IgD-negative memory B cell (primary cell): ENCODE measurements at regions not wholly inside any gene's neighbourhood (a gene's known extent, or its start where the extent isn't known, plus 50 kb on each side); places are given as distances from the start of the nearest gene placed in this dataset.

Experiments used
- H3K27ac Mint-ChIP-seq, 3 donors: one replicate each; pipeline ENCODE4 v1.8.0; 2020 to 2022; ENCODE audit warnings: mild to moderate bottlenecking in 3 of 3, mixed read lengths in 3 of 3, moderate library complexity in 1 of 3
- H3K27me3 Mint-ChIP-seq: one replicate; pipeline ENCODE4 v1.8.0; 2021; ENCODE audit warnings: mixed read lengths
- H3K36me3 Mint-ChIP-seq: one replicate; pipeline ENCODE4 v1.8.0; 2020; ENCODE audit warnings: mild to moderate bottlenecking, mixed read lengths
- H3K4me1 Mint-ChIP-seq, 3 donors: one replicate each; pipeline ENCODE4 v1.8.0; 2020 to 2022; ENCODE audit warnings: mixed read lengths in 3 of 3, mild to moderate bottlenecking in 1 of 3
- H3K4me3 Mint-ChIP-seq, 4 donors: one replicate each; pipeline ENCODE4 v1.8.0; 2020 to 2022; ENCODE audit warnings: mild to moderate bottlenecking in 4 of 4, mixed read lengths in 4 of 4, moderate library complexity in 3 of 4
- H3K9me3 Mint-ChIP-seq, 3 donors: one replicate each; pipeline ENCODE4 v1.8.0; 2020 to 2021; ENCODE audit warnings: mixed read lengths in 3 of 3, mild to moderate bottlenecking in 1 of 3

DNA sequence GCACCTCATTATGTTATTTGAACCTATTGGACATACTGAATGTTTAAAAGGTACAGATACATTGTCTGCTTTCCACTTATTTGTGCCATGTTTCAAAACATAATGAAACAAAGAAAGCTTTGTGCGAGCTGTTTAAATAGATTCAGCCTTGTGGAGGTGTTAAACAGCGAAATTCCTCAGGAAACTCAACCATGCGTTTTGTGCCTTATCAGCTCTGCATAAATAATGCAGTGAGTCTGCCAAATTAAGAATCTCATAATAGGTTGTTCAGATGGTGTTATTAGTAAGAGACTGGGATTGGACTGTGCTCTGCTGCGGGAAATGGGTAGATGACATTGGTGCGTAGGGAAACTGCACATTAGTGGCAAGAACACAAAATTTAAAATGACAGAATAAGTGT is 163.7 kb upstream of the CLEC14A start:
- no peak overlapping the region for H3K4me3 Mint-ChIP-seq
- no peaks in the 10 kb centered on the region for H3K27me3 Mint-ChIP-seq
- H3K27ac Mint-ChIP-seq = no peak overlapping the region
- H3K9me3 Mint-ChIP-seq = peaks cover 9 to 25% (median 15%) of the 10 kb centered on the region in 3 donors
- H3K36me3 Mint-ChIP-seq = no peaks in the 10 kb centered on the region
- H3K4me1 Mint-ChIP-seq = no peaks in the 10 kb centered on the region

DNA sequence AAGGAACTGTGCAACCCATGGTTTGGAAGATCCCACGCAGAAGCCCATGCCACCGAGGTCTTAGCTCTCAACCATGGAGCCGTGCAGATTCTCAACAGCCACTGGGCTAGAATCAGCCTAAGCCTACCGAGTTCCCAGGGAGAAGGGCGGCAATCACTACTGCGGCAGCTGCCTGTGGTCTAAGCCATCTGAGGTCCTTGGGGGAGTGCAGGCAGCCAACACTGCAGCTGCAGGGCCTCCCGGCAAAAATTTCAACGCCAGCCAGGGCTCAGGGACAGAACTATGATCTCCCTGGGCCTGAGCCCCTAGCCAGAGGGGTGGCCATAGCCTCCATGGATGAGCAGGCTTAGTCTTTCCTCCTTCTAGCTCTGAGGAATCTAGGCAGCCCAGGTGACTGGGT is 156.8 kb upstream of the CLEC14A start:
- H3K27ac Mint-ChIP-seq = no peak overlapping the region
- H3K9me3 Mint-ChIP-seq = peaks cover 3 to 12% (median 5%) of the 10 kb centered on the region in 3 donors
- H3K4me3 Mint-ChIP-seq = no peak overlapping the region
- no peaks in the 10 kb centered on the region for H3K36me3 Mint-ChIP-seq
- H3K27me3 Mint-ChIP-seq = no peaks in the 10 kb centered on the region
- H3K4me1 Mint-ChIP-seq = no peaks in the 10 kb centered on the region

- Mint-ChIP-seq H3K36me3 (no peaks in the 10 kb centered on the region), H3K27me3 (no peaks in the 10 kb centered on the region), H3K27ac (no peak overlapping the region), H3K4me3 (no peak overlapping the region), H3K9me3 (peaks cover 2 to 10% (median 2%) of the 10 kb centered on the region in 3 donors), H3K4me1 (no peaks in the 10 kb centered on the region)
These were observed 154.5 kb upstream of the CLEC14A start for GRCh38 chr14:38410442-38410841.

GRCh38 chr14:38409071-38409705 is 153.3 kb upstream of the CLEC14A start:
- H3K4me3 Mint-ChIP-seq = no peak overlapping the region
- H3K4me1 Mint-ChIP-seq = no peaks in the 10 kb centered on the region
- no peak overlapping the region for H3K27ac Mint-ChIP-seq
- no peaks in the 10 kb centered on the region for H3K36me3 Mint-ChIP-seq
- peaks cover 2 to 3% (median 2%) of the 10 kb centered on the region in 3 donors for H3K9me3 Mint-ChIP-seq
- no peaks in the 10 kb centered on the region for H3K27me3 Mint-ChIP-seq

- H3K4me3 Mint-ChIP-seq = no peak overlapping the region
- no peak overlapping the region for H3K27ac Mint-ChIP-seq
- H3K9me3 Mint-ChIP-seq = peaks cover 2 to 9% (median 3%) of the 10 kb centered on the region in 3 donors
- H3K27me3 Mint-ChIP-seq = no peaks in the 10 kb centered on the region
- H3K4me1 Mint-ChIP-seq = no peaks in the 10 kb centered on the region
- H3K36me3 Mint-ChIP-seq = no peaks in the 10 kb centered on the region
These were observed 150.2 kb upstream of the CLEC14A start for GRCh38 chr14:38405851-38406635.

GRCh38 chr14:38404616-38405015 is 148.7 kb upstream of the CLEC14A start:
- H3K27ac Mint-ChIP-seq = no peak overlapping the region
- peaks cover 2 to 9% (median 3%) of the 10 kb centered on the region in 3 donors for H3K9me3 Mint-ChIP-seq
- no peaks in the 10 kb centered on the region for H3K27me3 Mint-ChIP-seq
- H3K4me1 Mint-ChIP-seq = no peaks in the 10 kb centered on the region
- H3K4me3 Mint-ChIP-seq = no peak overlapping the region
- no peaks in the 10 kb centered on the region for H3K36me3 Mint-ChIP-seq

GRCh38 chr14:38404100-38404541 is 148.2 kb upstream of the CLEC14A start:
- Mint-ChIP-seq H3K27ac (no peak overlapping the region), H3K4me1 (no peaks in the 10 kb centered on the region), H3K27me3 (no peaks in the 10 kb centered on the region), H3K36me3 (no peaks in the 10 kb centered on the region), H3K9me3 (peaks cover 2 to 9% (median 3%) of the 10 kb centered on the region in 3 donors), H3K4me3 (no peak overlapping the region)

GRCh38 chr14:38400751-38401150 is 144.9 kb upstream of the CLEC14A start:
- H3K27ac Mint-ChIP-seq = no peak overlapping the region
- no peak overlapping the region for H3K4me3 Mint-ChIP-seq
- H3K4me1 Mint-ChIP-seq = no peaks in the 10 kb centered on the region
- H3K27me3 Mint-ChIP-seq = no peaks in the 10 kb centered on the region
- no peaks in the 10 kb centered on the region for H3K36me3 Mint-ChIP-seq
- peaks cover 0 to 11% (median 3%) of the 10 kb centered on the region in 3 donors for H3K9me3 Mint-ChIP-seq

GRCh38 chr14:38399652-38400051 is 143.8 kb upstream of the CLEC14A start:
- no peaks in the 10 kb centered on the region for H3K27me3 Mint-ChIP-seq
- no peak overlapping the region for H3K27ac Mint-ChIP-seq
- peaks cover 0 to 3% (median 0%) of the 10 kb centered on the region in 3 donors for H3K4me1 Mint-ChIP-seq
- H3K4me3 Mint-ChIP-seq = no peak overlapping the region
- H3K9me3 Mint-ChIP-seq = peaks cover 0 to 12% (median 3%) of the 10 kb centered on the region in 3 donors
- H3K36me3 Mint-ChIP-seq = no peaks in the 10 kb centered on the region

GRCh38 chr14:38394767-38395166 is 138.9 kb upstream of the CLEC14A start:
- Mint-ChIP-seq H3K4me1 (peaks cover 0 to 3% (median 0%) of the 10 kb centered on the region in 3 donors), H3K27me3 (no peaks in the 10 kb centered on the region), H3K9me3 (peaks cover 0 to 16% (median 2%) of the 10 kb centered on the region in 3 donors), H3K27ac (no peak overlapping the region), H3K36me3 (no peaks in the 10 kb centered on the region), H3K4me3 (no peak overlapping the region)

GRCh38 chr14:38394064-38394463 is 138.2 kb upstream of the CLEC14A start:
- Mint-ChIP-seq H3K27me3 (no peaks in the 10 kb centered on the region), H3K4me1 (peaks cover 0 to 3% (median 0%) of the 10 kb centered on the region in 3 donors), H3K9me3 (peaks cover 0 to 16% (median 2%) of the 10 kb centered on the region in 3 donors), H3K4me3 (no peak overlapping the region), H3K36me3 (no peaks in the 10 kb centered on the region), H3K27ac (no peak overlapping the region)

GRCh38 chr14:38391334-38391733 is 135.4 kb upstream of the CLEC14A start:
- Mint-ChIP-seq H3K36me3 (no peaks in the 10 kb centered on the region), H3K4me3 (no peak overlapping the region), H3K4me1 (peaks cover 0 to 3% (median 0%) of the 10 kb centered on the region in 3 donors), H3K9me3 (peaks cover 2 to 21% (median 4%) of the 10 kb centered on the region in 3 donors), H3K27me3 (no peaks in the 10 kb centered on the region), H3K27ac (no peak overlapping the region)

DNA sequence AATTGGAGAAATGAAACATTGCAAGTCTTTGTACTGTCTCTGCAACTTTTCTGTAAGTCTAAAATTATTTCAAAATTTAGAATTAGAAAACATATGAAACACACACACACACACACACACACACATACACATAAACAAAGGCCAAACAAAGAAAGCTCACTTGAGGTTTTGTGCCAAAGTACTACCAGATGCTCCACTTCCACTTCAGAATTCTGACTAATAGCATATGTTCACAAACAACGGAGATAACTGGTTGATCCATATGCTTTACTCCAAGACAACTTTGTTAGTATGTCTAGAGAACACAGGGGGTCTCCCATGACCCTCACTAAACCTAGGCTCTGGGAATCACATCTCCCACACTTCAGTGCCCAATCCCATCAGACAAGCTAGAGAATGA is 133.8 kb upstream of the CLEC14A start:
- Mint-ChIP-seq H3K27ac (no peak overlapping the region), H3K36me3 (no peaks in the 10 kb centered on the region), H3K27me3 (no peaks in the 10 kb centered on the region), H3K9me3 (peaks cover 2 to 18% (median 4%) of the 10 kb centered on the region in 3 donors), H3K4me1 (no peaks in the 10 kb centered on the region), H3K4me3 (no peak overlapping the region)

DNA sequence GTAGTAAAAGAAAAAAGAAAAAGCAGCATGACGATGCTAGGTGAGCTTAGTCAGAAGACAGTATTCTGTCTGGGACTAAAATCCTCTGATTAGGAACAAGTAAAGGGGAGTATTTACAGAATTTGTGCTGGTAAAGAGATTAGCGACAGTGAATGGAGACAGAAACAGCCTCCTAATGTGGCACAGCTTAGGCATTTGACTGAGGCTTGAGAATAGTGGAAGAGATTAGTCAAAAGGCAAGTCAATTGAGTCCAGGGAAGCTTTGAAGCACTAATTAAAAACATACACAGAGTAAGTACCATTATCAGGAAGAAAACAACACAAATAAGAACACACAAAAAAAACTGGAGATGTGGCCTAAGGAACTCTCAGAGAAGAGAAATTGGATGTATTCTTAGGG is 131.9 kb upstream of the CLEC14A start:
- Mint-ChIP-seq H3K4me1 (no peaks in the 10 kb centered on the region), H3K4me3 (peak overlapping the region in 1 of 4 donors; percentile 41), H3K27me3 (no peaks in the 10 kb centered on the region), H3K27ac (no peak overlapping the region), H3K36me3 (no peaks in the 10 kb centered on the region), H3K9me3 (peaks cover 2 to 14% (median 4%) of the 10 kb centered on the region in 3 donors)

DNA sequence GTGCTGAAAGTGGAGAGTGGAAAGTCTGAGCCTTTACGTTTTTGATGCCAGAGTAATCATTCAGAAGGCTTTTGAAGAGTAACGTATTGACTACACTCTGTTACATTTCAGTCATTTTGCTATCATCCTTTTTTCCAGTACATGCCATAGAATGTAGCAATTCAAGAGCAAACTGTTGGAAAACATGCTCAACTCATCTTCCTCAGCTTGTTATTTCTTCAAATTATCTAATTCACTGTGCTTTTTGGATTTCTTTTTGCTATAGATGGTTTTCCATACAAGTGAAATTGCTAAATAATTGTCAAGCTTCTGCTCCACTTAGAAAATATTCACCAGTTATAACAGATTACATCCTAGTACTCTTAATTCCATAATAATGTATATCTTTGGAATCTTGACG is 129.9 kb upstream of the CLEC14A start:
- Mint-ChIP-seq H3K27me3 (no peaks in the 10 kb centered on the region), H3K9me3 (peaks cover 0 to 7% (median 5%) of the 10 kb centered on the region in 3 donors), H3K4me3 (no peak overlapping the region), H3K27ac (no peak overlapping the region), H3K36me3 (no peaks in the 10 kb centered on the region), H3K4me1 (no peaks in the 10 kb centered on the region)
